ENCODE measurements at regions not wholly inside any gene's neighbourhood (a gene's known extent, or its start where the extent isn't known, plus 50 kb on each side); places are given as distances from the start of the nearest gene placed in this dataset.
"Not testable (repeated sequence)": the region's sequence is repeated elsewhere in the genome, so short reads cannot be mapped to it uniquely, and the experiment has no call there.

- DNase-seq = peak; percentile 97
These were observed 93.7 kb upstream of the METTL14 start for GRCh38 chr4:118591339-118592046.

- not testable (repeated sequence) for DNase-seq
These were observed 92.9 kb upstream of the METTL14 start for GRCh38 chr4:118592289-118592688.

- DNase-seq = not testable (repeated sequence)
These were observed 89.3 kb upstream of the METTL14 start for GRCh38 chr4:118595883-118596282.

GRCh38 chr4:118625097-118625496 lies 60.1 kb upstream of the METTL14 start:
- not testable (repeated sequence) for DNase-seq

- not testable (repeated sequence) for DNase-seq
These were observed 55.5 kb upstream of the METTL14 start for GRCh38 chr4:118629697-118630096.

GRCh38 chr4:118630897-118631296 lies 54.3 kb upstream of the METTL14 start:
- DNase-seq = not testable (repeated sequence)

GRCh38 chr4:118631321-118632050 lies 53.7 kb upstream of the METTL14 start:
- DNase-seq = not testable (repeated sequence)

- DNase-seq = not testable (repeated sequence)
These were observed 51.7 kb upstream of the METTL14 start for GRCh38 chr4:118633476-118633875.

- not testable (repeated sequence) for DNase-seq
These were observed 50.9 kb upstream of the METTL14 start for GRCh38 chr4:118634126-118634875.

All from CD4-positive, alpha-beta T cell treated with Interleukin-12 subunit alpha and Interleukin-12 subunit beta, for 1 hour (primary cell).